GM04503 (cell line): ENCODE measurements at regions not wholly inside any gene's neighbourhood (a gene's known extent, or its start where the extent isn't known, plus 50 kb on each side); places are given as distances from the start of the nearest gene placed in this dataset.

Experiments used
- DNase-seq: peaks from one replicate; pipeline ENCODE4 v3.0.0-alpha.2; 2012; ENCODE audit warnings: low read depth

GRCh38 chr6:25013246-25013645 lies 77.5 kb upstream of the RIPOR2 start:
- no peak for DNase-seq

- no peak for DNase-seq
Measured at GRCh38 chr6:25014369-25014768, 78.6 kb upstream of the RIPOR2 start.

GRCh38 chr6:25014791-25015560 lies 79.2 kb upstream of the RIPOR2 start:
- DNase-seq, result peak; percentile 79

GRCh38 chr6:25016014-25016720 lies 80.4 kb upstream of the RIPOR2 start:
- no peak for DNase-seq

- DNase-seq, result no peak
Measured at GRCh38 chr6:25017486-25017885, 81.7 kb upstream of the RIPOR2 start.

- DNase-seq, result no peak
Measured at GRCh38 chr6:25017932-25018567, 82.3 kb upstream of the RIPOR2 start.

- no peak for DNase-seq
Measured at GRCh38 chr6:25018568-25018954, 82.8 kb upstream of the RIPOR2 start.

GRCh38 chr6:25022140-25022553 lies 86.4 kb upstream of the RIPOR2 start:
- no peak for DNase-seq

- DNase-seq, result no peak
Measured at GRCh38 chr6:25023781-25024180, 88.0 kb upstream of the RIPOR2 start.

- no peak for DNase-seq
Measured at GRCh38 chr6:25024821-25025220, 89.1 kb upstream of the RIPOR2 start.

GRCh38 chr6:25025248-25025918 lies 89.6 kb upstream of the RIPOR2 start:
- no peak for DNase-seq

- no peak for DNase-seq
Measured at GRCh38 chr6:25025919-25026301, 90.2 kb upstream of the RIPOR2 start.

- DNase-seq, result no peak
Measured at GRCh38 chr6:25026723-25027122, 91.0 kb upstream of the RIPOR2 start.

GRCh38 chr6:25027221-25027916 lies 91.6 kb upstream of the RIPOR2 start:
- no peak for DNase-seq

GRCh38 chr6:25028328-25028727 lies 92.6 kb upstream of the RIPOR2 start:
- DNase-seq, result no peak

GRCh38 chr6:25032934-25033333 lies 97.2 kb upstream of the RIPOR2 start:
- DNase-seq, result no peak

GRCh38 chr6:25034431-25034921 lies 98.7 kb upstream of the RIPOR2 start:
- DNase-seq, result no peak

GRCh38 chr6:25035174-25035511 lies 99.4 kb upstream of the RIPOR2 start:
- no peak for DNase-seq

GRCh38 chr6:25035512-25036435 lies 100.0 kb upstream of the RIPOR2 start:
- no peak for DNase-seq

GRCh38 chr6:25036461-25036860 lies 100.7 kb upstream of the RIPOR2 start:
- no peak for DNase-seq

GRCh38 chr6:25038300-25038699 lies 102.5 kb upstream of the RIPOR2 start:
- DNase-seq, result no peak
